MM.1S (cell line): ENCODE measurements at regions not wholly inside any gene's neighbourhood (a gene's known extent, or its start where the extent isn't known, plus 50 kb on each side); places are given as distances from the start of the nearest gene placed in this dataset.

Source experiments
- CTCF ChIP-seq: fragments of 300-600 bp; sonication (generic); IDR thresholded peaks from 2 replicates; pipeline ENCODE4 v1.5.1; 2016; ENCODE audit warnings: antibody characterized with exemption, low read length, mixed read lengths
- EZH2 ChIP-seq: fragments of 300-600 bp; sonication (generic); optimal IDR thresholded peaks from 2 replicates; pipeline ENCODE3; 2017; ENCODE audit warnings: low read depth, mild to moderate bottlenecking, antibody characterized with exemption, low read length, mixed read lengths
- EZH2phosphoT487 ChIP-seq: fragments of 300-600 bp; sonication (generic); IDR thresholded peaks from 2 replicates; pipeline ENCODE4 v1.6.1; 2018; ENCODE audit warnings: antibody characterized with exemption, low read length

- no peak for TF ChIP-seq CTCF
- TF ChIP-seq EZH2, result no peak
- no peak for TF ChIP-seq EZH2phosphoT487
Observed at GRCh38 chr21:16976193-16976592, 536.6 kb upstream of the CXADR start.
